Stomach (tissue), 4 donors: ENCODE measurements at regions not wholly inside any gene's neighbourhood (a gene's known extent, or its start where the extent isn't known, plus 50 kb on each side); places are given as distances from the start of the nearest gene placed in this dataset.

Experiments used
- CTCF ChIP-seq, 7 experiments: fragments of 450-650 bp in 4 of 7; fragments of 200-600 bp in 3 of 7; sonication (generic) in 3 of 7; IDR thresholded peaks; one replicate each; pipeline ENCODE4 v1.5.1; 2016 to 2019; ENCODE audit warnings: antibody characterized with exemption in 7 of 7, control low read depth in 2 of 7, mild to moderate bottlenecking in 1 of 7
- EP300 ChIP-seq: sonication (generic); formaldehyde crosslinking; IDR thresholded peaks from one replicate; pipeline ENCODE4 v1.6.1; 2017; ENCODE audit warnings: antibody characterized with exemption
- POLR2A ChIP-seq, 4 donors: fragments of 450-650 bp; IDR thresholded peaks; one replicate each; pipeline ENCODE4 v1.6.1; 2016; ENCODE audit warnings: antibody characterized with exemption in 4 of 4, control low read depth in 2 of 4, mild to moderate bottlenecking in 1 of 4, moderate library complexity in 1 of 4

- TF ChIP-seq CTCF (IDR thresholded peaks at IDR 0.05) (no peak), POLR2A (IDR thresholded peaks at IDR 0.05) (no peak), EP300 (no peak)
Measured at GRCh38 chr9:78091731-78092130, 60.1 kb upstream of the GNAQ start.
